PC-3 (cell line): ENCODE measurements at regions not wholly inside any gene's neighbourhood (a gene's known extent, or its start where the extent isn't known, plus 50 kb on each side); places are given as distances from the start of the nearest gene placed in this dataset.

Source experiments
- ATAC-seq: fragments of 200-7000 bp; cut with Tn5 transposase; 2 replicates; pipeline ENCODE4 v1.9.1; 2020; ENCODE audit warnings: mild to moderate bottlenecking, moderate library complexity
- BruUV-seq: library from RNA; stranded (reverse); fragments of 400-500 nt; replicated peaks from 2 replicates; lab custom pipeline; 2021; lab: Mats Ljungman, UMichigan
- CTCF ChIA-PET: fragments of 300-600 bp; sonication (Branson Sonifier 250); formaldehyde crosslinking; loops from one replicate; lab custom pipeline; 2022; ENCODE audit warnings: antibody characterized with exemption; lab: Charles Lee
- POLR2A ChIA-PET: fragments of 300-600 bp; sonication (Branson Sonifier 250); formaldehyde crosslinking; loops from one replicate; lab custom pipeline; 2022; ENCODE audit warnings: antibody characterized with exemption; ENCODE audit not compliant: unreplicated experiment; lab: Charles Lee
- DNase-seq: peaks from one replicate; pipeline ENCODE4 v3.0.0-alpha.2; 2015
- H2AFZ ChIP-seq: fragments of 300-600 bp; sonication (generic); 2 replicates; pipeline ENCODE4 v1.6.0; 2016; ENCODE audit warnings: antibody characterized with exemption, low read length
- H3F3A ChIP-seq: fragments of 300-600 bp; sonication (generic); one replicate; pipeline ENCODE4 v1.6.0; 2017; ENCODE audit warnings: antibody characterized with exemption, low read length, control low read depth, mild to moderate bottlenecking; ENCODE audit not compliant: unreplicated experiment
- H3K27ac ChIP-seq: fragments of 300-600 bp; sonication (generic); 2 replicates; pipeline ENCODE4 v1.5.1; 2016; ENCODE audit warnings: mild to moderate bottlenecking, low read length
- H3K27me3 ChIP-seq: fragments of 300-600 bp; sonication (generic); 2 replicates; pipeline ENCODE4 v1.6.1; 2016; ENCODE audit warnings: low read length, mixed read lengths
- H3K36me3 ChIP-seq: fragments of 300-600 bp; sonication (generic); 2 replicates; pipeline ENCODE4 v1.6.1; 2016; ENCODE audit warnings: low read depth, mixed run types, low read length, mixed read lengths
- H3K4me1 ChIP-seq: fragments of 300-600 bp; sonication (generic); 2 replicates; pipeline ENCODE4 v1.5.1; 2016; ENCODE audit warnings: low read length; ENCODE audit not compliant: insufficient read depth
- H3K4me2 ChIP-seq: fragments of 300-600 bp; sonication (generic); 2 replicates; pipeline ENCODE4 v1.6.0; 2016; ENCODE audit warnings: low read length
- H3K4me3 ChIP-seq: fragments of 300-600 bp; sonication (generic); 2 replicates; pipeline ENCODE4 v1.5.1; 2016; ENCODE audit warnings: mild to moderate bottlenecking, low read length, mixed read lengths
- H3K79me2 ChIP-seq: fragments of 300-600 bp; sonication (generic); 2 replicates; pipeline ENCODE4 v1.6.1; 2017; ENCODE audit warnings: low read length, mixed read lengths
- H3K9ac ChIP-seq: fragments of 300-600 bp; sonication (generic); 2 replicates; pipeline ENCODE4 v1.6.0; 2016; ENCODE audit warnings: mild to moderate bottlenecking, low read length
- H3K9me2 ChIP-seq: fragments of 300-600 bp; sonication (generic); replicated peaks from 2 replicates; pipeline ENCODE4 v1.6.1; 2016; ENCODE audit warnings: mixed run types, low read length, mixed read lengths
- H3K9me3 ChIP-seq: fragments of 300-600 bp; sonication (generic); 2 replicates; pipeline ENCODE4 v1.6.1; 2016; ENCODE audit warnings: low read length, mixed read lengths
- H4K20me1 ChIP-seq: fragments of 300-600 bp; sonication (generic); 2 replicates; pipeline ENCODE4 v1.6.1; 2016; ENCODE audit warnings: low read length, mixed read lengths
- CTCF ChIP-seq: fragments of 300-600 bp; sonication (generic); conservative IDR thresholded peaks from 2 replicates; pipeline ENCODE4 v1.5.1; 2017; ENCODE audit warnings: antibody characterized with exemption, low read depth, mild to moderate bottlenecking, low read length
- EZH2 ChIP-seq: fragments of 300-600 bp; sonication (generic); IDR thresholded peaks from one replicate; pipeline ENCODE4 v1.6.1; 2017; ENCODE audit warnings: antibody characterized with exemption, mild to moderate bottlenecking, low read length; ENCODE audit not compliant: unreplicated experiment
- EZH2phosphoT487 ChIP-seq: fragments of 300-600 bp; sonication (generic); IDR thresholded peaks from 2 replicates; pipeline ENCODE4 v1.6.1; 2018; ENCODE audit warnings: mild to moderate bottlenecking, antibody characterized with exemption, low read length, borderline replicate concordance
- intact Hi-C: fragments of 100-400 bp; cut with micrococcal nuclease; formaldehyde crosslinking; loops from 2 replicates; pipeline ENCODE4 v1.9.0; 2023

GRCh38 chr2:241948299-241948897 lies 78.9 kb downstream of the RTP5 start:
- ChIA-PET POLR2A (no interaction called here), CTCF (no interaction called here)
- H4K20me1 ChIP-seq = no peaks in the 10 kb centered on the region
- no peaks in the 10 kb centered on the region for H3K9me3 ChIP-seq
- TF ChIP-seq CTCF (no peak), EZH2 (no peak), EZH2phosphoT487 (no peak)
- no peak overlapping the region for H3K4me3 ChIP-seq
- DNase-seq = no peak
- H3K4me2 ChIP-seq = no peak overlapping the region
- no peaks in the 10 kb centered on the region for H3K79me2 ChIP-seq
- no peaks in the 10 kb centered on the region for H3K9me2 ChIP-seq
- H3K27ac ChIP-seq = no peak overlapping the region
- no TSS peak for BruUV-seq
- no peak overlapping the region for H2AFZ ChIP-seq
- H3K9ac ChIP-seq = no peak overlapping the region
- H3K27me3 ChIP-seq = no peaks in the 10 kb centered on the region
- H3K4me1 ChIP-seq = no peaks in the 10 kb centered on the region
- intact Hi-C loops = no loop called here
- ATAC-seq = no peak
- H3F3A ChIP-seq = no peaks in the 10 kb centered on the region
- H3K36me3 ChIP-seq = no peaks in the 10 kb centered on the region

- Histone ChIP-seq H3F3A (no peaks in the 10 kb centered on the region), H3K4me3 (no peak overlapping the region), H3K9ac (no peak overlapping the region), H3K9me3 (no peaks in the 10 kb centered on the region), H3K36me3 (no peaks in the 10 kb centered on the region), H4K20me1 (no peaks in the 10 kb centered on the region), H3K79me2 (no peaks in the 10 kb centered on the region), H3K4me1 (no peaks in the 10 kb centered on the region), H3K27ac (no peak overlapping the region), H3K27me3 (no peaks in the 10 kb centered on the region), H3K9me2 (no peaks in the 10 kb centered on the region), H3K4me2 (no peak overlapping the region), H2AFZ (no peak overlapping the region)
- no peak for DNase-seq
- TF ChIP-seq CTCF (no peak), EZH2phosphoT487 (no peak), EZH2 (no peak)
- intact Hi-C loops = no loop called here
- BruUV-seq = no TSS peak
- CTCF ChIA-PET = no interaction called here
- ATAC-seq = no peak
- POLR2A ChIA-PET = no interaction called here
Observed at GRCh38 chr2:241948901-241949735, 79.6 kb downstream of the RTP5 start.
